Activated naive CD8-positive, alpha-beta T cell treated with anti-CD3 and anti-CD28 coated beads, Interleukin-2, amount 50 U/mL, for 16 hours (primary cell): ENCODE measurements at regions not wholly inside any gene's neighbourhood (a gene's known extent, or its start where the extent isn't known, plus 50 kb on each side); places are given as distances from the start of the nearest gene placed in this dataset.

Source experiments
- DNase-seq: peaks from one replicate; pipeline ENCODE4 v3.0.0-alpha.2; 2020; ENCODE audit warnings: low read depth, low spot score

GRCh38 chr13:99648066-99648665 lies 146.9 kb downstream of the TM9SF2 start:
- DNase-seq, result no peak

- no peak for DNase-seq
Observed at GRCh38 chr13:99647596-99647985, 146.3 kb downstream of the TM9SF2 start.

GRCh38 chr13:99646866-99647595 lies 145.8 kb downstream of the TM9SF2 start:
- DNase-seq, result no peak

GRCh38 chr13:99642841-99643240 lies 141.6 kb downstream of the TM9SF2 start:
- no peak for DNase-seq

GRCh38 chr13:99642006-99642405 lies 140.7 kb downstream of the TM9SF2 start:
- no peak for DNase-seq

GRCh38 chr13:99640260-99640659 lies 139.0 kb downstream of the TM9SF2 start:
- no peak for DNase-seq

- DNase-seq, result no peak
Observed at GRCh38 chr13:99639126-99639525, 137.9 kb downstream of the TM9SF2 start.

- DNase-seq, result no peak
Observed at GRCh38 chr13:99636728-99637353, 135.6 kb downstream of the TM9SF2 start.

GRCh38 chr13:99636306-99636705 lies 135.0 kb downstream of the TM9SF2 start:
- DNase-seq, result no peak

- no peak for DNase-seq
Observed at GRCh38 chr13:99634672-99635071, 133.4 kb downstream of the TM9SF2 start.

GRCh38 chr13:99630269-99630898 lies 129.1 kb downstream of the TM9SF2 start:
- DNase-seq, result no peak

- no peak for DNase-seq
Observed at GRCh38 chr13:99629641-99630040, 128.4 kb downstream of the TM9SF2 start.

- DNase-seq, result no peak
Observed at GRCh38 chr13:99628442-99628841, 127.2 kb downstream of the TM9SF2 start.

- no peak for DNase-seq
Observed at GRCh38 chr13:99626461-99627082, 125.3 kb downstream of the TM9SF2 start.

GRCh38 chr13:99624936-99625540 lies 123.8 kb downstream of the TM9SF2 start:
- DNase-seq, result no peak

- DNase-seq, result no peak
Observed at GRCh38 chr13:99620806-99621205, 119.5 kb downstream of the TM9SF2 start.

GRCh38 chr13:99619207-99619606 lies 117.9 kb downstream of the TM9SF2 start:
- no peak for DNase-seq

GRCh38 chr13:99617474-99618255 lies 116.4 kb downstream of the TM9SF2 start:
- no peak for DNase-seq

GRCh38 chr13:99614465-99614885 lies 113.2 kb downstream of the TM9SF2 start:
- no peak for DNase-seq
